ENCODE measurements at regions not wholly inside any gene's neighbourhood (a gene's known extent, or its start where the extent isn't known, plus 50 kb on each side); places are given as distances from the start of the nearest gene placed in this dataset.

- H3K4me3 ChIP-seq (ENCODE audit: low read depth, low read length): no peak overlapping the region
- DNase-seq (ENCODE audit: low read depth): no peak
- TF ChIP-seq, protein P1, sequence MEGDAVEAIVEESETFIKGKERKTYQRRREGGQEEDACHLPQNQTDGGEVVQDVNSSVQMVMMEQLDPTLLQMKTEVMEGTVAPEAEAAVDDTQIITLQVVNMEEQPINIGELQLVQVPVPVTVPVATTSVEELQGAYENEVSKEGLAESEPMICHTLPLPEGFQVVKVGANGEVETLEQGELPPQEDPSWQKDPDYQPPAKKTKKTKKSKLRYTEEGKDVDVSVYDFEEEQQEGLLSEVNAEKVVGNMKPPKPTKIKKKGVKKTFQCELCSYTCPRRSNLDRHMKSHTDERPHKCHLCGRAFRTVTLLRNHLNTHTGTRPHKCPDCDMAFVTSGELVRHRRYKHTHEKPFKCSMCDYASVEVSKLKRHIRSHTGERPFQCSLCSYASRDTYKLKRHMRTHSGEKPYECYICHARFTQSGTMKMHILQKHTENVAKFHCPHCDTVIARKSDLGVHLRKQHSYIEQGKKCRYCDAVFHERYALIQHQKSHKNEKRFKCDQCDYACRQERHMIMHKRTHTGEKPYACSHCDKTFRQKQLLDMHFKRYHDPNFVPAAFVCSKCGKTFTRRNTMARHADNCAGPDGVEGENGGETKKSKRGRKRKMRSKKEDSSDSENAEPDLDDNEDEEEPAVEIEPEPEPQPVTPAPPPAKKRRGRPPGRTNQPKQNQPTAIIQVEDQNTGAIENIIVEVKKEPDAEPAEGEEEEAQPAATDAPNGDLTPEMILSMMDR (conservative IDR thresholded peaks at IDR 0.05; ENCODE audit: low read depth, low read length): no peak
These were observed 453.0 kb downstream of the RAPGEF2 start for GRCh38 chr4:159555873-159556272.

DNA sequence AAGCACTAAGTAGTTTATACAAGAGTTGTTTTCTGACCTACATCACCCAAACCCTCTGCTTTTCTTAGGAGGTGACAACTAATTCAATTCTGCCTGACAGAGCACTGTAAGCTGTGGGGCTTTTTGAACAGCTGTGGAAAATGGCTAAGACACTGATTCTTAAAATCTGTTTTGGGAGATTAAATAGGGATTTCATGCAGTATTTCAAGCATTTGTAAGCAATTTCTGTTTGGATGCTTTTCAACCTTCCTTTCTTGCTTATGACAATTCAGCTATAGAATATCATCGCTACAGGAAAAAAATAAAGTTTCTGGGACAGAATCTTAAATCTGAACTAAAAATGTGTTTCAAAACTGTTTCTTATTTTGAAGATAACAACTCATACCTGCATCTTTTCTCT is 459.5 kb downstream of the RAPGEF2 start:
- TF ChIP-seq, protein P1 (conservative IDR thresholded peaks at IDR 0.05; ENCODE audit: low read depth, low read length): no peak
- H3K4me3 ChIP-seq (ENCODE audit: low read depth, low read length): no peak overlapping the region
- no peak for DNase-seq (ENCODE audit: low read depth)

DNA sequence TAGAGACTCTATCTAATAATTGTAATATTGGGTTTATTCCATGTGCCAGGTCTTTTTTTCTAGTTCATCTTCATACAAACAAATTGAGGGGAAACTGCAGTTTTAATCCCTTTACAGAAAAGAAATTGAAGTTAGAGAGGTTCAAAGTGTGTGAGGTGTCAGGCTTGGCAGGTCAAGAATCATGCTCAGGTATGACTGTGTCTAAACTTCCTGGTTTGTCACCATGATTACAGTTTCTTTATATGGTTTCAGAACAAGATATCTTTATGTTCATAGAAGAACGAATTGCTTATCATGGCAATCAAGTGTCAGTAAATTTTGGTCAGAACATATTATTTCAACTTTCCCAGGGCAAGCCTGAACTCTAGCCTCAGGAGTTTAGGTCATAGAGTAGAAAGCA is 460.4 kb downstream of the RAPGEF2 start:
- TF ChIP-seq, protein P1 (conservative IDR thresholded peaks at IDR 0.05; ENCODE audit: low read depth, low read length): no peak
- DNase-seq (ENCODE audit: low read depth): no peak
- H3K4me3 ChIP-seq (ENCODE audit: low read depth, low read length): no peak overlapping the region

DNA sequence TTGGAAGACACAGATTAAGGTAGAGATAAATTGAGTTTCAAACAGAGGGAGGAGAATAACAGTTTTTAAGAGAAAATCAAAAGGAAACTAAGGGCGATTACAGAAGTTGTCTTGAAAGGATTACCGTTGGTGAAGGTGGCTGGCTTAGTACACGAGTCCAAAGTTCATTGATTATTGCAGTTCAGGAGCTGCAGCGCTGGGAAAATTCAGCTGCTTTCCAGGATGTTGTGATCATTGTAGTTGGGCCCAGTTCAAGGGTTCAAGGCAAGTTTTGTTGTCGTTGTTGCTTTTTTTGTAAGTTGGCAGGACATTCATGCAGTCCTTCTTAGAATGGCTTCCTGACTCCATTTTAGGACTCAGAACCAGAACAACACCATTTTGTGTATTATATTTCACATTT is 461.7 kb downstream of the RAPGEF2 start:
- TF ChIP-seq, protein P1 (conservative IDR thresholded peaks at IDR 0.05; ENCODE audit: low read depth, low read length): no peak
- DNase-seq (ENCODE audit: low read depth): no peak
- no peak overlapping the region for H3K4me3 ChIP-seq (ENCODE audit: low read depth, low read length)

GRCh38 chr4:159566786-159567185 is 463.9 kb downstream of the RAPGEF2 start:
- no peak overlapping the region for H3K4me3 ChIP-seq (ENCODE audit: low read depth, low read length)
- TF ChIP-seq, protein P1 (conservative IDR thresholded peaks at IDR 0.05; ENCODE audit: low read depth, low read length): no peak
- no peak for DNase-seq (ENCODE audit: low read depth)

DNA sequence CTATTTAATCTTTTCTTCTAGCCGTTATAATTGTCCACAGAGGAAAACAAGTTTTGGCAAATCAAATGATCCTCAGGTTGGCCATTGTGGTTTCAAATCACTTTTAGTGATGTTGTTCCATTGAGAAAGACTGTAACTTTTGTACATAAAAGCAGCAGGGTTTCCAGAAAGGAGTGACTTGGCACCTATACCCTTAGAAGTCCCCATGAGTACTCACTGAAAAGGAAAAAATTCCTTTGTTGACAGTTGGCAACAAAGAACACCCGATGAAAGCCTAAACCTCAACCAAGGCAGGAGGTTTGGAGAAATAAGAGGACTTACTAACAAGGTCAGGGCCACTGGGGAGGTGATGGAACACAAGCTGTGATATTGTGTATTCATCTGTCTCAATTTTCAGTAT is 474.4 kb downstream of the RAPGEF2 start:
- TF ChIP-seq, protein P1 (conservative IDR thresholded peaks at IDR 0.05; ENCODE audit: low read depth, low read length): no peak
- no peak overlapping the region for H3K4me3 ChIP-seq (ENCODE audit: low read depth, low read length)
- DNase-seq (ENCODE audit: low read depth): no peak

- TF ChIP-seq, protein P1 (conservative IDR thresholded peaks at IDR 0.05; ENCODE audit: low read depth, low read length): no peak
- H3K4me3 ChIP-seq (ENCODE audit: low read depth, low read length): no peak overlapping the region
- no peak for DNase-seq (ENCODE audit: low read depth)
These were observed 479.8 kb downstream of the RAPGEF2 start for GRCh38 chr4:159582685-159583084.

All from epithelial cell of proximal tubule (primary cell).